ENCODE measurements at regions not wholly inside any gene's neighbourhood (a gene's known extent, or its start where the extent isn't known, plus 50 kb on each side); places are given as distances from the start of the nearest gene placed in this dataset.

DNA sequence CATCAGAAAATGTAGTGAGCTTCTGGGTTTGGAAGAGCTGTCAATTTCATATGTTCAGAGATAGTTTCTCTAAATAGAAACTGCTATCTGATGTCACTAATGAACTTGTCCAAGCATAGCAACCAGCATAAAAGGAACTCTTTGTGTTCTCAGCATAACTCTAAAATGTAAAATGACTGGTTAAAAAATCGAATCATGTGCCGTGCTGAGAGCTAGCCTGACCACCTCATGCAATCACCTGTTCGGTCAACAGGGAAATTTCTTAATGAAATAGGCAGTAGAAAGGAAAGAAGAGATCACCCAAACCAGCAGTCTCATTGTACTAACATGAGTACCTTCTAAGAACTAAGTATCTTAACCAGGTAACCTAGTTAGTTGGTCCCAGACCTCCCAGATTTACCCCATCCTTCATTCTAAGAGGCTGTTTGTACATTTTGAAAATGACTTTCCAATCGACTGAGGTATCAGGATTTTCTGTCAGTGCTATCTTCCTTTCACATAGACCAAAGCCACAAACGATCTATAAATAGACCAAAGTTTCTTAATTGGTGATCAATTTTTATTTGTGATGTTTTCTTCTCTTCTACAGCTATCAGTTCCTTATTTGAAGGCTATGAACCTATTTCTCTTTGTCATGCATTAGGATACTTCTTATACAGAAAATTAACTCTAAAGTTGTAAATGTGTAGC lies 147.3 kb downstream of the TLR5 start:
- DNase-seq (ENCODE audit: low read depth): no peak

DNA sequence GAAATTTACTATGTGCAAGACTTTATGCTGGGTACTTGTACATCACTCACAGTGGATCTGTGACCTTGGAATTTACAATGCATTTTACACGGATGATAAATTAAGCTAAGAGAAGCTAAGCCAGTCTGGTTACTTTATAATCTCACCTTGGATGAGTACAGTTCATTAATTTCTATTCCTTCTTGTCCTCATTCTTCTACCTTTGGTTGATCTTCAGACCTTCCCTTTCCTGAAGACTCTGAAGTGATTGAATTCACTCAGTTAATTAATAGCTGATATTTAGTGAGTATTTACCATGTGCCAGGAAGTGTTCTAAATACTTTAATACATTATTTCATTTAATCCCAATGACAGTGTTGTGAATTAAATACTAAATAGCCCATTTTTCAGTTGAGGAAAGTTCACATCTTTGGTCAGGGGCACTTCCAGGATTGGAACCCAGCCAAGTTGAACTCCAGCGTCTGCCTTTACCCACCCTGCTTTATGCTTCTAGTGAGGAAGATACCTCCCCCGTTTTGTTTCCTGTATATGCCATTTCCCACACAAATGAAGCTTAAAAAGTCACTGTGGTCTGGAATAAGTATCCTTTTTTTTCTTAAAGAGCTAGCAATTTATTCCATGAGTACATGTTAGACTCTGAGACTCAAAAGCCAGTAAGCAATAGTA lies 146.6 kb downstream of the TLR5 start:
- DNase-seq (ENCODE audit: low read depth): no peak

DNA sequence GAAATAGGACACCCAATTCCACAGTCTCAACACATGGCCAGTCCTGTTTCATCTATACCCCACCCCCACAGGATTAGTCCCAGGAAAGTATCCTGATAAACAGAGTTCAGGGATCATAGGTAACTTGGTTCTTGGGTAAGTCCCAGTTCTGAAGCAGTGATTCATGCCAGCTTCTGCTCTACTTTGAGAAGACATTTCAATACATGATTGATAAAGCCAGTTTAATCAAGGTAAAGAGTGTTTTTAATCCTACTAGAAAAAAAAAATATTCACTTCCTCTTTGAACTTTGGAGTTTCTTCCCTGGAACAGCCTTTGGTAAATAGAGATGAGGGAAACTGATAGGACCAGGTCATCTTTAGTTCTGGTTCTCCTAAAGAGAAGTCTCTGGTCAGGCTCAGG lies 142.4 kb downstream of the TLR5 start:
- DNase-seq (ENCODE audit: low read depth): no peak

DNA sequence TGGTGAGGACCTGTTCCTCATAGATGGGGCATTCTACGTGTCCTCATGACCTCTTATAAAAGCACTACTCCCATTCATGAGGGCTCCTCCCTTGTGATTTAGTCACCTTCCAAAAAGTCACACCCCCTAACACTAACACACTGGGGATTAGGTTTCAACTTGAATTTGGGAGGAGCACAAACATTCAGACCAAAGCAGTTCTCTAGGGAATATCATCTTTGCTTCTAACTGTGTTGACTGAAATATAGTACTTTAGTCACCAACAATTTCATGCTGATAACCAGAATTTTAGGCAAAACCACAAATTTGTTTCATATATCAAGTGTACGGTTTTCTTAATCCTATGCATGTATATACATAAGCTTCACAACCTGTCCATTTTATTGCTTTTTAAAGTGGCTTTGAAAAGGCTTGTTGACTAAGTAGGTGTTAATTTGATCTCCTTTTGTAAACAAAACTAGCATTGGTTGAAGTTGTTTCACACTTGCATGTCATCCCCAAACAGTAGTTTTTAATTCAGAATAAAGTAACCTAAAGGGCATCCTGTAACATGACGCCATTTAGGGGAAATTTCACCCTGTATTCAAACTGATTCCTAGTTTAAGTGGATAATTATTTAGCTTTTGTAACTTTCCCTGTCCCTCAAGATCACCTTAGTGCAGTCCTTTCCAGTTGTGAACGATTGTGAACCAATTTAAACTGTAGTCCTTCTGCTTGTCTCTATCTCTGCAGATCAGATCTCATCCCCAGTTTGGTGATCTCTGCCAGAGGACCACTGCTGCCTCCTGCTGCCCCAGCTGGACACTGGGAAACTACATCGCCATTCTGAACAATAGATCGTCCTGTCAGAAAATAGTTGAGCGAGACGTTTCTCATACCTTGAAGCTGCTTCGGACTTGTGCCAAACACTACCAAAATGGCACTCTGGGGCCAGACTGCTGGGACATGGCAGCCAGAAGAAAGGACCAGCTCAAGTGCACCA lies 141.1 kb downstream of the TLR5 start:
- DNase-seq (ENCODE audit: low read depth): peak; percentile 53

DNA sequence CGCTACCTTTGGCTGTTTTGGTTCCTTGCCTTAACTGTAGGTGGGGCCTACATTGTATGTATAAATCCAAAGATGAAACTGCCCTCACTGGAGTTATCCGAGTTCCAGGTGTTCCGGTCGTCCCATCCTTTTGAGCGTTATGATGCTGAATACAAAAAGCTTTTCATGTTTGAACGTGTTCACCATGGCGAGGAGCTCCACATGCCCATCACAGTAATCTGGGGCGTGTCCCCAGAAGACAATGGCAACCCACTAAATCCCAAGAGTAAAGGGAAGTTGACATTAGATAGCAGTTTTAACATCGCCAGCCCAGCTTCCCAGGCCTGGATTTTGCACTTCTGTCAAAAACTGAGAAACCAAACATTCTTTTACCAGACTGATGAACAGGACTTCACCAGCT lies 139.5 kb downstream of the TLR5 start:
- DNase-seq (ENCODE audit: low read depth): no peak

DNA sequence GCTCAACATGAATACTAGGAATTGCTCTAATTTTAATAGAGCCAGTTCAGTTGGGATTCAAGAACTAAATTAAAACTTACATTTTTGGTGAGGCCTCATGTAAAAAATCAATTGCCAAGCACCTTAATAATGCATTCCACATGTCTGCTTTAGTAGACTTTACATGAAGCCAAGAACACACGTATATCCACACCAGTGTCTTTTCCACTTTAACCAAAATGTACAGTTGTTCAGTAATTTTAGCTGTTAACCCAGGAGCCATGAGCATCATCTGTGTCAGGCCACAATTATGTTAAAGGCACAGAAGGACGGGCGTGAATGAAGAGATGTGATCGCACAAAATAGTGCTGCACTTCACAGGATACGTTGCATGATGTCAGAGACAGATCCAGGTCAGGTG lies 136.7 kb downstream of the TLR5 start:
- no peak for DNase-seq (ENCODE audit: low read depth)

DNA sequence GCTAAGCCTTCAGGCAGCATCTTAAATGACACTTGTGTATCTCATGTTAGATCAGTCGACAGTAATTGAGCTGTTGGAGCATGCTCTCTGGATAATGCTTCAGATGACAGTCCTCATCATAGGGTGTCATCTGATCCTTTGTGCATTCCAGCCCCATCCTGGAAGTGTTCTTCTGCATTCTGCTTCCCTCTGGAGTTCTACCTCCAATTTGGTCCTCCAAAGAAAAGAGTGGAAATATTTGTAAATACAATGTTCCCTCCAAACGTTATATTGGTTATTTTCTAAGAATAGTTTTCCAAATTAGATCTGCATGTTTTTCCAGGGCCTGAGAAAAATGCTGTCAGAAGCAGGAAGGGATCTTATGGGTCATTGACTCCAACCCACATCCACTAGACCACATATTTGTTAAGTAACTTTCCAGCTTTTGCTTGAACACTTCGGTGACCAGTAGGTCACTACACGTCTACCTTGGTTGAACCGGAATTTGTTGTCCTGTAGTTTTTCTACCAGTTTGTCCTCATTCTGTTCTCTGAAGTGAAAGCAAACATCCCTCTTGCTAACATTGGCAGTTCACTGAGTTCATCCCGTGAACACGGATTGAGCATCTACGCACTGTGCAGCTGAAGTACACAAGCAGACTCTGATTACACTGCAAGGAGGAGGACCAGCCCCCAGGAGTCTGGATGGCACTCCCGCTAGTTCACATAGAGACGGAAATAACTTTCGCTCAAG lies 136.0 kb downstream of the TLR5 start:
- DNase-seq (ENCODE audit: low read depth): no peak

DNA sequence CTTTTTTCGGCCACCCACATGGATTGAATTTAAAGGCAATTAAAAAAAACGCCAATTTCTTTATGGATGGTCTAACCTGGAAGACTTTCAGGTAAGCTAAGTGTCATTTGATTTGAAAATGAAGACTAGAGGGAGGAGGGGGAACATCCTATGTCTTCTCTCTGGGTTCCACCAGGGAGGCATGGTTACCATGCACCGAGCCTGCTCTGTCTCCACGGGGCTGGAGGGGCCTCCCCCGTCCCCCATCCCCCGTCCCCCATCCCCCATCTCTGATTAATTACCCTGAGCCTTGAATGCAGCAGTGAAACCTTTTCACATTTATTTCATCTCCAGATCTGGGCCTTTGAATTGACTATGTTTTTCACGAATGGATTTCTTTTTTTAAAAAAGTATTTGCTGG lies 135.1 kb downstream of the TLR5 start:
- DNase-seq (ENCODE audit: low read depth): no peak

DNA sequence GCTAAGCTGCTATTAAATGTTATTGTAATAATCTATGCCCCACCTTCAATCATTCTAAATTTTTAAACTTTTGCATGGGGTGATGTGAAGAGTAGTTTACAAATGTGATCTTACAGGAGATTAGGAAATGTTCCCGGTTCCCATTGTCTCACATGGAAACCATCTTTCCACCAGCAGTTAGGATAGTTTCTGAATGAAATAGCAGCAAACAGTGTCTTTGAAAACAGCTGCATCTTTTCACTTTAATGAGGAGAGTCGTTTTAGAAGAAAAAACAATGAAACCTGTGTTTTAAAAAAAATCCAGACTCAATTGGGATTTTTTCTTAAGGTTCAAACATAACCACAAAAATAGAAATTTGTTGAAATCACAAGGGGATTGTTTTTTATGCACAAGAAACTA lies 134.2 kb downstream of the TLR5 start:
- no peak for DNase-seq (ENCODE audit: low read depth)

DNA sequence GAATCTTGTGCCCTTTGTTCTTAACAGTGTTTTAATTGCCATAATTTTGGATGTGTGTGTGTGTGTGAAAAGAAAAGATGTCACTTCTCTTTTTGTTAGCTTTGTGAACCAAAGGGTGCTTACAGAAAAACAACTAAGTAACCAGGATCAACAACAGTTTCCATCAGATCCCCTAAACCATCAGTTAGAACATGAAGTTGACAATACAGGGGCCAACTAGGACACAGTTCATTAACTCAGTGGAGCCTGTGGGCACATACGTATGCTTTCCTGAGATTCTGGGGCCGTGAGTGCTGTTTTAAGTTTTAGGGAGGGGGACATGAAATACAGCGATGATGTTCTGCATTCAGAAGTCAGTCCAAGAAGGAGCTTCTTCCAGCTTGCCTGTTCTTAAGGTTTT lies 133.6 kb downstream of the TLR5 start:
- no peak for DNase-seq (ENCODE audit: low read depth)

DNA sequence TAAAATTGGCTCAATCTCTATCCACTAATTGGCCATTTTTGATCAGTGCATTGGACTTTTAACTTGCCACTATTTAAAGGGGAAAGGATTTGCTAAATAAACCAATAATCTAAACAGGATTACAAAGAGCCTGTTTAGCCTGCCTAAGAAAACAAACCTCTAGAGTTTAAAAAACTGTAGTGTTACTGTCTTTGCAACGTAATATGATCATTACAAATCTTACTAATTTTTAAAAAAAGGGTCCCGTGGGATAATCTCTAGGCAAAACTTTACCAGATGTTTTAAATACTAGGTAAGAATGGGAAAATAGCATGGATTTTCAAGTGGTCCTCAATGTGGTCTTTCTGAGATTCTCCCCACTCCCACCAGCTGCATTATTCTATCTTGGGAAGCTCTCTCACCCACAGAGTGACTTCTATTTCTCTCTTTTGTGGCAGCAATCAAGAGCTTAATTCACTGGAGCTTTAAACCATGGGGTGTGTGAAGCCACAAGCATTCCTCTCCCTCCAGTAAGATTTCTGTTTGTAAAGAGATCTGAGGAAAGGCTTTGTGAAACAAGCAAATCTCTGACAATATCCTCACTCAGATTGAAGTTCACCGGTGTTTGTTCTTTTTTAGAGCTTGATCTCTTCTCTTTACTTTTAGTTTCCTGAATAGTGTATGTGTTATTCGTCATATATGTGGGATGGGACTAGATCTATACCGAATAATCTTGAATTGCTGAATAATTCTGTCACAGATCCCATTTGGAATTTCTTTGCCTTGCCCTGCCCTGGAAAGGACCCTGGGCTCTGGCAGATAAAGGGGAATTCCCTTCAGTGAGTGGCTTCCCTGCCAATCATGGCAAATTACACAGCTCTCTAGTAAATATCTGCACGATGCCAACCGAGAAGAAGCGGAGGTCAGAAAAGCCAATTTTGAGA lies 132.2 kb downstream of the TLR5 start:
- peak; percentile 86 for DNase-seq (ENCODE audit: low read depth)

DNA sequence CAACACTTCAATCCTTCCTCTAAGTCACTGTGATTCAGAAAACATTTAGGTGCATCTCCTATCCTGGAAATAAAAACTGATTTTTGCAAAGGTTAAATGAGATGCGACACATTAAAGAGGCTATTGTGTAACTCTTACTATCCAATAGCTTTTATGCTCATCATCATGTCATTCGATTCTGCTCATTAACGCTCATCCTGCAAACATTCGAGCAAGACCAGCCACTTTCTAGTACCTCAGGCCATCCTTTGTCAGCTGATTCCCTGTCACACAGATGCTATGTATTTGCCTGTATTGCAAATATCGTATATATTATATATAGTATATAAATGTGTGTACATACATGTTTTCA lies 131.6 kb downstream of the TLR5 start:
- no peak for DNase-seq (ENCODE audit: low read depth)

DNA sequence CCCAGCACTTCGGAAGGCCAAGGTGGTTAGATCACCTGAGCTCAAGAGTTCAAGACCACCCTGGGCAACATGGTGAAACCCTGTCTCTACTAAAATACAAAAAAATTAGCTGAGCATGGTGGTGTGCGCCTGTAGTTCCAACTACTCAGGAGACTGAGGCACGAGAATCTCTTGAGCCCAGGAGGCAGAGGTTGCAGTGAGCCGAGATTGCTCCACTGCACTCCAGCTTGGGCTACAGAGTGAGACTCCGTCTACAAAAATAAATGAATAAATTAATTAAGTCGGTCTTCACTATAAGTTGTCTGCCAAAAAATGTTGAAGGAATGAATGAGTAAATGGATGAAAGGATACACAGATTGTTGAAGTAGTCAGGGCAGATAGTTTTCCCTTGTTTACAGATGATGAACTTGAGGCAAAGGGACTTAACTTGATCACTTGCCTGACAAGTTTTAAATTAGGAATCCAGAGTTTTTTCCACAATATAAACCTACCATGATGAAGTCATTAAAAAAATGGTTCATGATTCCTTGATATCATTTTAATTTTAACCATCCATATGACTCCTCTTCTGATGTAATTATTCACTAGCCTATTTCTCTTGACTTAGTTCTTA lies 130.8 kb downstream of the TLR5 start:
- DNase-seq (ENCODE audit: low read depth): no peak

DNA sequence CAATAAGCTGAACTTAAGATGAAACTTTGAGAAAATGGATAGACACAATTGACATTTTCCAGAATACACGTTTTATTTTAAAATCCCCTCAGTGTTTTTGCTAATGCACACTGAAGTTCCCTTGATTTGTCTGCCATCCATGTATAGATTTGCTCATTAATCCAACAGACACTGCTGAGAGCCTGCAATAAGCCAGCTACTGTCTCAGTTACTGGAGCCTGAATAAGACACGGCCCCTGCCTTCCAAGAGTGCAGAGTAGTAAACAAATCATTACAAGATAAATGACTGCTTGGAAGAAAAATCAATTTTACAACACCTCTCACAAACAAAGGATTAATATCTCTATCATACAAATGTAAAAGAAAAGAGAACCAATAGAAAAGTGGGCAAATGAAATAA lies 130.1 kb downstream of the TLR5 start:
- no peak for DNase-seq (ENCODE audit: low read depth)

DNA sequence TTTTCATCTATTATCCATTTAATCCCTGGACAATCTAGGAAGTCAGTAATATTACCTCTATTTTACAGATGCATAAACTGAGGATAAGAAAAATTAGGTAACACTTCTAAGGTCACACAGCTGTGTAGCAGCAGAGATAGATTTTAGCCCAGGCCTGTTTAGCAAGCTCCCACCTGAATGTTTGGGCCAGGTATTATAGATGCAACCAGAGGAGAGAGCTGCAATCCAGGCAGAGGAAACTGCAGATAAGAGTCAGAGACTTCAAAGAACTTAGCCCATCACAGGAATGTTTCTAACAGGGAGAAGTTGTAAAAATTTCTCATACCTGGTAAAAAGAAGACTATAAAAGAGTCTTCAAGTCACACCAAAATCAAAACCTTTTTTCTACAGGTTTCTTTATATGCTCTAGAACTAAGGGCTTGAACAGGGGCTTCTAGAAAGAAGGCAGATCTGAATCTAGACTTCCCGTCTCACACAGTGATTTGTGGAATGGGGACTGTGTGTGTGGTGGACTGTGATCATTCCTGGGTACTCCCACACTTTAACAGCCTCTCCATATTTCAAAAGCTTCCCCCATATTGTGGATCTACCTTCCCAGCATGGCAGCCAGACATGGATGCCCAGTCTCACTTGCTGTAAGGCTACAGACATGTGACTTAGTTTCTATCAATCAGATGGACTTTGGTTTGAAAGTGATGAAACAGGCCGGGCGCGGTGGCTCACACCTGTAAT lies 128.7 kb downstream of the TLR5 start:
- no peak for DNase-seq (ENCODE audit: low read depth)

DNA sequence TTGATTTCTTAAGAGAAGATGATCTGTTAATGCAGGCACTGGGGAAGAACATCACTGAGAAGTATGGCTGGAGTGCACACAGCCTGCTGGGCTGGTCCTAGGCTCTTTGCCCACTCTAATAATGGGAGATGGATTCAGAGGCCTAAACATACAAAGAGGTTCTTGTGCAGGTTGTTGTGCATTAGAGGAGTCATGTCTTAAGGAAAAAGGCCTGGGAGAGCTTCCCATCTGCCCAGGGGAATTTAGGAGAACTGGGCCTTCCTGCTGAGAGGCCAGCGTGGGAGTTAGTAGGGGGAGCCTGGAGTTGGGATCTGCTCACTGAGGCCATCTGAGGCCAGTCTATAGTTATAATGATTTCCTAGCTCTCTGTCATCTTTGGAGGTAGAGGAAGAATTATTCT lies 126.7 kb downstream of the TLR5 start:
- no peak for DNase-seq (ENCODE audit: low read depth)

DNA sequence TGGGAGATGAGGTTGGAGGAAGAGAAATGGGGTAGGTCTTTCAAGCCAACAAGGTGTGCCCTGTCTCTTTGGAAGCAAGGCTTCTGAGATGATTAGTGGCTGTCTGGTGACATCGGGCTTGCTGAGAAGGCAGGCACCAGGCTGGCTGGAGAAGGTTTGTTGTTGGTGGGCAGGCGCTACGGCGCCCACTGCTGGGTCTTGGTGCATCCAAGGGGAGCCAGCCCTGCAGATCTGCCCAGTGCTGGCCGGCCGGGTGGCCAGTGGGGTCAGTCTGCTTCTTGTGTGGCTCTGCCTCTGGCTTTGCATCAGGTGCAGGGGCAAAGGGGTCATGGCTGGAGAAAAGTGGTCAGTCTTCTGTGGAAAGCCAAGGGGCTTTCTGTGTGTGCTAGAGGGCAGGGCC lies 126.2 kb downstream of the TLR5 start:
- no peak for DNase-seq (ENCODE audit: low read depth)

DNA sequence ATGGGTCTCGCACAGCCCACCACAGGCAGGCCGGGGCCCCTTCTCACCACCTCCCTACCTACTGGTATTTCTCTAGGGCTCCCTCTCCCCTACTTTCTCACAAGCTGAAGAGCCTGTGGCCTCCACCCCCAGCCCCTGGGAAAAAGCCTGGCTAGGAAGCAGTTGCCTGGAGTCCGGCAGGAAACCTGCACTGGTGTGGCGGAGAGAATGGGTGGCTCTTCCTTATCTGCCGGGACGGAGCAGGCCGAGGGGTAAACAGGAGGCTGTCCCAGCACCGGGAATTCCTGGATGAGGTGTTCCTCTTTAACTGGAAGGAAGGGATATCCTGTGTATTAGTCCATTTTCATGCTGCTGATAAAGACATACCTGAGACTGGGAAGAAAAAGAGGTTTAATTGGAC lies 125.8 kb downstream of the TLR5 start:
- DNase-seq (ENCODE audit: low read depth): no peak

DNA sequence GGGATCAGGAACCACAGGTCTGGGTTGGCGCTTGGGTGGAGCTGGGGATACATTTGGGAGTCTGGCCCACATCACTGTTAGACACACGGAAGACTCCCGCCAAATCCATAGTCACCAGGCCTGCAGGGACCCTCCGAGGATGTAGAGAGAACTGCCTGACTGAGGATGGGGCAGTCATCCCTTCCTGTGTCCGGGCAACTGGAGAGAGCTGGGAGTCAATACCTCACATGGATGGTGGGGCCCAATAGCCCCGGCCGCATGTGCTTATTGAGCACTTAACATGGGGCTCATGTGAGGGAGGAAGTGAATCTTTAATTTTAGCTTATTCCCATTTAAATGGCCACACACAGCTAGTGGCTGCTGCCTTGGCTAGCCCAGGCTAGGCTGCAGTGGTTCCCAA lies 124.5 kb downstream of the TLR5 start:
- DNase-seq (ENCODE audit: low read depth): no peak
